ENCODE measurements at regions not wholly inside any gene's neighbourhood (a gene's known extent, or its start where the extent isn't known, plus 50 kb on each side); places are given as distances from the start of the nearest gene placed in this dataset.

GRCh38 chr18:11309172-11309571, 159.8 kb upstream of the PIEZO2 start:
- no peak for DNase-seq

DNA sequence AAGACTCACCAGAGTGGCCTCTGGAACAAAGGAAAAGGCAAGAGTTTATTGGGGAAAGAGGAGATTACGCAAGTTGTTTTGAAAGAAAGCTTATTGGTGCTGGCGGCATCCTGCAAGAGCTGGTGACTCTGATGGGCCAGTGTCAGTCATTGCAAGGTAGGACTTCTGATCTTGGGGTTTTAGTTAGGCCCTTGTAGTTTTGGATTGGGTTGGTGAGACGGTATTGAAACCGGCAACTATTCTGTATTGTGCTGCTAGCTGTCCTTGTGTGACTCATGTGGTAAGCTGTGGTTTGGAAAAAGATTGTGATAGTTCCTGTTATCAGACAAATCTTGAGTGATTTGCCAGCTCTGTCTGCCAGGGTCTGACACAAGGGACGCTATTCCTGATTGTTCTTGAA, 159.1 kb upstream of the PIEZO2 start:
- no peak for DNase-seq

DNA sequence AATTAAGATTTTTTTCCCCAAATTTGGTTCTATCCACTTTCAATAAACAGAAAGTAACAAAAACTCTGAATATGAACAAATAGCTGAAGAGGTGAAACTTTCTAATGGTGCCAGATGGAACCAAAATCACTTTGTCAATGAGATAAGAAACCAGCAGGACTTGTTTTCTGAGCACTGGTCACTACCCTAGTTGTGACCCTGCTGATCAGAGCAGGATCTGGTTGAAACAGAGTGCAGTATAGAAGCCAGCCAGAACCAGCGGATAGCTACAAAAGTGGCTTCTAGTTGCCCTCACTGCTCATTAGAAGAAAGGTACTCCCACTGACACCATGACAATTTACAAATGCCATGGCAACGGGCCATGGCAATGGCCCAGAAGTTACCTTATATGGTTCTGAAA, 158.3 kb upstream of the PIEZO2 start:
- DNase-seq: no peak

DNA sequence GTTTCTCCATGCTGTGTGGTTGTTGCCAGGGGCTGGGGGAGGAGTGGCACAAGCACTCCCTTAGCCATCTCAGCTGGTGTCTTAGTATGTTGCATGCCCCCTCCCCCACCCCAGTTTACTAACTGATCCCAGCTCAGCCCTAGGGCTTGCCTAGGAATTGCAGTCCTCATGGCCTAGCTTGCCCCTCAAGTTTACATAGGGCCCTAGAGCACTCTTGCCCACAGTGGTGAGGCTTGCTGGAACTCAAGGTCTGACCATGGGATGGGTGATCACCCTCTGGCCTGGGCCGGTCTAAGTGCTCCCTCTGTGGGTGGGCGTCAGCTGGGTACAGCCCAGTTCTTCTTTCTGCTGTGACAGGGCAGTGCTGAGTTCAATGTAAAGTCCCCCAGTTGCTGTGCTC, 156.1 kb upstream of the PIEZO2 start:
- no peak for DNase-seq

- DNase-seq: no peak
These were observed 155.6 kb upstream of the PIEZO2 start for GRCh38 chr18:11304928-11305327.

GRCh38 chr18:11296946-11297345, 147.6 kb upstream of the PIEZO2 start:
- DNase-seq: no peak

GRCh38 chr18:11293794-11294193, 144.4 kb upstream of the PIEZO2 start:
- DNase-seq: no peak

GRCh38 chr18:11290786-11291185, 141.4 kb upstream of the PIEZO2 start:
- no peak for DNase-seq

DNA sequence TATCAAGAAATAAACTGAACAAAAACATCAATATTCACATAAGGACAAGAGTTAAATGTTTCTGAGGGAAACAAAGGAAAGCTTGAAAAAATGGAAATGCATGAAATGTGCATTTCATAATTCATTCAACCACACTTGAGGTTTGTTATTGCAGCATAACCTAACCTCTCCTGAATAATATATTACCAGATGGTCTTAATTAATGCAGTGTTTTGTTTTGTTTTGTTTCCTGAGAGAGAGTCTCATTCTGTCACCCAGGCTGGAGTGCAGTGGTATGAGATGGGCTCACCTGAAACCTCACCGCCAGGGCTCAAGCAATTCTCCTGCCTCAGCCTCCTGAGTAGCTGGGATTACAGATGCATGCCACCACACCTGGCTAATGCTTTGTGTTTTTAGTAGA, 139.9 kb upstream of the PIEZO2 start:
- DNase-seq: no peak

GRCh38 chr18:11288401-11288800, 139.0 kb upstream of the PIEZO2 start:
- DNase-seq: no peak

- no peak for DNase-seq
These were observed 137.1 kb upstream of the PIEZO2 start for GRCh38 chr18:11286431-11286830.

GRCh38 chr18:11284811-11285210, 135.4 kb upstream of the PIEZO2 start:
- no peak for DNase-seq

DNA sequence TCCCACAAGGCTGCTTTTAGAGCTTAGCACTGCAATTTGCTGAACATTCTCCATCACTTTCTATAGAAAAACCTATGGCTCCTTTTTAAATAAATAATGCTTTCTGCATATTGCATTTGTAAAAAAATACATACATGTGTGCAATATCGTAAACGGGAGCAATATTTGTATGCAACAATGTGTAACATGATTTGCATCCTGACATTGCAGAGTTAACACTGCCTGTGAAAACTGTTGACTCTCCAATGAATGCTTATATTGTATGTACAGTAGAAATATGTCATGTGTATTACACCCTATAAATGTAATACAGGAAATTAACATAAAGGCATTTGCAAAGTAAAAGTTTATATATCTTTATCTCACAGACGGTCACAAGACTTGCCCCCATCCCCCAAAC, 135.0 kb upstream of the PIEZO2 start:
- DNase-seq: no peak

- no peak for DNase-seq
These were observed 134.3 kb upstream of the PIEZO2 start for GRCh38 chr18:11283479-11284161.

DNA sequence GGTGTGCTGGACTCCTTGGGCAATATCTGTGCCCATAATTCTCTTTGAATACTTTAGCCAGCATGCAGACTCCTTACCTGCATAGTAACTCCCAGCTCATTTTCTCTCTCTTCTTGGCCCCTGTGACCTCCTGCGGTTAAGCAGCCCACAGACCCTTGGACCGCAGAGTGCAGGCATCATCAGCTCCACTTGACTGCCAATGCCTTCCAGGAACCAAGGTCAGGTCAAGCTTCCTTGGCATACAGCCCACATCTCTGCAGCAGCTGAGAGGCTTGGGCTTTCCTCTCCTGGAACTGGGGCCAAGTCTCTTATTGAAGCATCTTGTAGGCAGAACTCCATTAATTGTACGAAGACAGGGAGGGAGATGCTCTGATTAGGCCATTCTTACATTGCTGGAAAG, 130.1 kb upstream of the PIEZO2 start:
- DNase-seq: no peak

DNA sequence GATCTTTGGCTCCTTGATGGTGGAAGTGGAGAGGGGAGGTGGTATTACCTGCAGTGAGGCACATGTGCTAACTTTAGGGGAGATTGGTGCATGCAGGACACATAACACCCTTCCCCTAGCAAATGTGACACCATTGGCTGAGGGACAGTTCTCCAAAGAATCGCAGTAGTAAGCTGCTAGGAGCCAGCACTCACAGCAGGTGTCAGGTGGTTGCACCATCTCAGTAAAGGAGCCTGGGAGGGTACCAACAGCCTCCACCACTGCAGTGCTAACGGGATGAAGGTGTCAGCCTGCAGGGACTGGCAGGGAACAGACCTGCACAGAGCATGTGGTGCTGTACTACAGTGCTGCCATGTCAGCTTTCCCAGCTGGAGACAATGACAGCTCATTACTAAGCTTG, 127.3 kb upstream of the PIEZO2 start:
- DNase-seq: no peak

- DNase-seq: no peak
These were observed 124.9 kb upstream of the PIEZO2 start for GRCh38 chr18:11274144-11274794.

DNA sequence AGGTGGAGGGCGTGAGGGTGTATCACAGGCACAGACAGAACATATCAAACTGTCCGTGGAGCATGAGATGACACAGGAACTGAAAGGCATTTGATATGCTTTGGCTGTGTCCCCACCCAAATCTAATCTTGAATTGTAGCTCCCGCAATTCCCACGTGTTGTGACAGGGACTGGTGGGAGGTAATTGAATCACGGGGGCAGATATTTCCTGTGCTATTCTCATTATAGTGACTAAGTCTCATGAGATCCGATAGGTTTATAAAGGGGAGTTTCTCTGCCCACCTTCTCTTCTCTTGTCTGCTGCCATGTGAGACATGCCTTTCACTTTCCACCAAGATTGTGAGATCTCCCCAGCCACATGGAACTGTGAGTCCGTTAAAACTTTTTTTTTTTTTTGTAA, 123.1 kb upstream of the PIEZO2 start:
- no peak for DNase-seq

DNA sequence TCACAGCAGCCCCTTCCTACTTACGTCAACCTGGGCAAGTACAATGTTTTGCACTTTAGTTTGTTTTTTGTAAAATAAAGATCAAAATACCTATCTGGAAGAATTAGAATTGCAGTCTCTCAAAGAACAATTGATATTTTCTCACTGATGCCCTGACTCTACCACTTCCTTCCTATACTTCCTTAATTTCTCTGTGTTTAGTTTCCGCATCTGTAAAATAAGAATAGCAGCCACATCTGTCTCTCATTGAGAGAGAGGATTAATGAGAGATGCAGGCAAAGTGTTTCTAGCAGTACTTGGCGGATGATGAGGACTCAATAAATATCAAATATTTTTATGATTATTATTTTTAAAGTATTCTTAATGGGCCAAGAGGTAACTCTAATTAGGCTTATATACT, 122.6 kb upstream of the PIEZO2 start:
- DNase-seq: no peak

GRCh38 chr18:11269257-11269656, 119.9 kb upstream of the PIEZO2 start:
- no peak for DNase-seq

DNA sequence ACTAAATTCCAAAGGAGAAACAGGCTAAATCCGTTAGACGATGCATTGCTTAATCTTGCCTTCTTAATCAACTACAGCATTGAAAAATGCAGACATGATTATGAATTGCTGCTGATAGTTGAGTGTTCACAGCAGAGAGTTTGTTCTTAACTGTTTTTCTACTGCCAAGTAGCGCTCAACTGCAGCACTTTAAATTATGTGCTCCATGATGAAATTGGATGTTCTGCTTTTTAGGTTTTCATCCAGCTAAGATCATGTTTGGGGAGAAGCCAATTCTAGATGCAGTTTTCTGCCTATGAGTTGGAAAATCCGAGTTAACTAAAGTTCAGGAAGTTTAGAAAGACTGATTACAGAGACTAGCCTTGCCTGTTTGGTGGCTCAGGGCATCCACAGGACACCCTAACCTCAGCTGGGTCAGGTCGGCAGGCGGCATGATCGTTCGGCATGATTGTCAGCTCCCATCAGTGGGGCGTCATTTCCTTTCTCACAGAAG, 119.4 kb upstream of the PIEZO2 start:
- DNase-seq: no peak

GRCh38 chr18:11268153-11268552, 118.8 kb upstream of the PIEZO2 start:
- no peak for DNase-seq

- no peak for DNase-seq
These were observed 117.6 kb upstream of the PIEZO2 start for GRCh38 chr18:11266781-11267480.

DNA sequence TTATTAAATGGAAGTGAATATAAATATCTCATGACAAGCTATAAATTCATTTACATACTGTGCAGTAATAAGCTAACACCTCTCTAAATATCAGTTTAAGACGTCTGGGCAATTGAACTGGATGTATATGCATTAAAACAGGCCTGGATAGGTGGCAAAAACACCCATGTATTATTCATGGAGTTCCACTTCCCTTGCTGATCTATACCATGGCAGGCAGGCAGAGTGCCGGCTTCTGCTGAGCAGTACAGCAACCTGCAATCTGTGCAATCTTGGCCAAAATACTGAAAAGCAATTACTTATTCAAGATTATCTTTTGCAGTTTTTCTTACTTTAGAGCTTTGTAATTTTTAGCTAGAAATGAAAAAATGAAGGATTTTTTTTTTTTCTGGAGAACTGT, 112.1 kb upstream of the PIEZO2 start:
- no peak for DNase-seq

Measured in stimulated activated CD4-positive, alpha-beta T cell treated with anti-CD3 and anti-CD28 coated beads, Interleukin-4, amount 100 ng/mL, for 24 hours (primary cell).